Stimulated activated CD8-positive, alpha-beta memory T cell treated with anti-CD3 and anti-CD28 coated beads, Interleukin-7, amount 100 ng/mL, for 1 hour (primary cell): ENCODE measurements at regions not wholly inside any gene's neighbourhood (a gene's known extent, or its start where the extent isn't known, plus 50 kb on each side); places are given as distances from the start of the nearest gene placed in this dataset.

ENCODE experiments used
- DNase-seq, 2 donors: peaks; one replicate each; pipeline ENCODE4 v3.0.0-alpha.2; 2020; ENCODE audit warnings: low read depth in 2 of 2

- DNase-seq: no peak
Observed at GRCh38 chr6:105794239-105794638, 291.9 kb upstream of the PRDM1 start.

GRCh38 chr6:105793130-105793529 lies 293.0 kb upstream of the PRDM1 start:
- no peak for DNase-seq

- no peak for DNase-seq
Observed at GRCh38 chr6:105791583-105792318, 294.4 kb upstream of the PRDM1 start.

- no peak for DNase-seq
Observed at GRCh38 chr6:105791179-105791578, 295.0 kb upstream of the PRDM1 start.

- DNase-seq: no peak
Observed at GRCh38 chr6:105790635-105791034, 295.5 kb upstream of the PRDM1 start.

- DNase-seq: no peak
Observed at GRCh38 chr6:105789935-105790334, 296.2 kb upstream of the PRDM1 start.

GRCh38 chr6:105787747-105788146 lies 298.4 kb upstream of the PRDM1 start:
- no peak for DNase-seq

- no peak for DNase-seq
Observed at GRCh38 chr6:105786890-105787655, 299.1 kb upstream of the PRDM1 start.

- no peak for DNase-seq
Observed at GRCh38 chr6:105786449-105786848, 299.7 kb upstream of the PRDM1 start.

- no peak for DNase-seq
Observed at GRCh38 chr6:105785066-105785811, 300.9 kb upstream of the PRDM1 start.

- DNase-seq: no peak
Observed at GRCh38 chr6:105784179-105784578, 302.0 kb upstream of the PRDM1 start.

- no peak for DNase-seq
Observed at GRCh38 chr6:105783333-105783935, 302.7 kb upstream of the PRDM1 start.

GRCh38 chr6:105781915-105782314 lies 304.2 kb upstream of the PRDM1 start:
- DNase-seq: no peak

GRCh38 chr6:105781248-105781647 lies 304.9 kb upstream of the PRDM1 start:
- DNase-seq: no peak

GRCh38 chr6:105780146-105780860 lies 305.8 kb upstream of the PRDM1 start:
- no peak for DNase-seq

GRCh38 chr6:105779110-105779509 lies 307.0 kb upstream of the PRDM1 start:
- DNase-seq: no peak

- DNase-seq: no peak
Observed at GRCh38 chr6:105775095-105775494, 311.0 kb upstream of the PRDM1 start.

GRCh38 chr6:105774247-105774646 lies 311.9 kb upstream of the PRDM1 start:
- no peak for DNase-seq

GRCh38 chr6:105771313-105771970 lies 314.7 kb upstream of the PRDM1 start:
- no peak for DNase-seq

GRCh38 chr6:105769987-105770386 lies 316.1 kb upstream of the PRDM1 start:
- no peak for DNase-seq

GRCh38 chr6:105769197-105769596 lies 316.9 kb upstream of the PRDM1 start:
- DNase-seq: no peak
